Cardiac septum (tissue), 1 donor: ENCODE measurements at regions not wholly inside any gene's neighbourhood (a gene's known extent, or its start where the extent isn't known, plus 50 kb on each side); places are given as distances from the start of the nearest gene placed in this dataset.
A peak's percentile ranks its signal among the peaks of the same experiment; 100 is the strongest.

Source experiments
- DNase-seq: peaks from one replicate; pipeline ENCODE4 v3.0.0-alpha.2; 2020; ENCODE audit warnings: low spot score
- intact Hi-C: fragments of 100-400 bp; cut with DNase I; formaldehyde crosslinking; loops from one replicate; pipeline ENCODE4 v1.14.0; 2022
- donor health status: DM: no; HTN: no; CAD: no.

- no peak for DNase-seq
- intact Hi-C loops = no loop called here
Observed at GRCh38 chr12:90299121-90299520, 590.5 kb upstream of the ATP2B1 start.

- no peak for DNase-seq
- intact Hi-C loops = no loop called here
Observed at GRCh38 chr12:90298289-90298948, 589.8 kb upstream of the ATP2B1 start.

GRCh38 chr12:90295858-90296257, 587.2 kb upstream of the ATP2B1 start:
- intact Hi-C loops = no loop called here

GRCh38 chr12:90292183-90292582, 583.5 kb upstream of the ATP2B1 start:
- no peak for DNase-seq
- intact Hi-C loops = no loop called here

More at GRCh38 chr12:90295858-90296257, 587.2 kb upstream of the ATP2B1 start:
- no peak for DNase-seq

- intact Hi-C loops = no loop called here
- DNase-seq = no peak
Observed at GRCh38 chr12:90290980-90291975, 582.6 kb upstream of the ATP2B1 start.

- no peak for DNase-seq
- intact Hi-C loops = no loop called here
Observed at GRCh38 chr12:90287585-90287984, 578.9 kb upstream of the ATP2B1 start.

GRCh38 chr12:90281154-90281868, 572.7 kb upstream of the ATP2B1 start:
- no peak for DNase-seq
- intact Hi-C loops = no loop called here

GRCh38 chr12:90280564-90281058, 572.0 kb upstream of the ATP2B1 start:
- DNase-seq = no peak
- intact Hi-C loops = no loop called here

GRCh38 chr12:90280033-90280432, 571.4 kb upstream of the ATP2B1 start:
- DNase-seq = no peak
- intact Hi-C loops = no loop called here

GRCh38 chr12:90275088-90275487, 566.5 kb upstream of the ATP2B1 start:
- DNase-seq = no peak
- intact Hi-C loops = no loop called here

GRCh38 chr12:90274407-90274806, 565.8 kb upstream of the ATP2B1 start:
- no peak for DNase-seq
- intact Hi-C loops = no loop called here

- intact Hi-C loops = no loop called here
- DNase-seq = no peak
Observed at GRCh38 chr12:90268574-90268973, 559.9 kb upstream of the ATP2B1 start.

- DNase-seq = no peak
- intact Hi-C loops = no loop called here
Observed at GRCh38 chr12:90262251-90262650, 553.6 kb upstream of the ATP2B1 start.

- intact Hi-C loops = no loop called here
- no peak for DNase-seq
Observed at GRCh38 chr12:90261283-90261682, 552.6 kb upstream of the ATP2B1 start.

- intact Hi-C loops = no loop called here
- no peak for DNase-seq
Observed at GRCh38 chr12:90260136-90260535, 551.5 kb upstream of the ATP2B1 start.

- intact Hi-C loops = no loop called here
- no peak for DNase-seq
Observed at GRCh38 chr12:90257927-90258624, 549.4 kb upstream of the ATP2B1 start.

GRCh38 chr12:90254796-90255195, 546.2 kb upstream of the ATP2B1 start:
- no peak for DNase-seq
- intact Hi-C loops = no loop called here

GRCh38 chr12:90253674-90254181, 545.1 kb upstream of the ATP2B1 start:
- intact Hi-C loops = no loop called here
- DNase-seq = peak; percentile 77

GRCh38 chr12:90253136-90253535, 544.5 kb upstream of the ATP2B1 start:
- DNase-seq = no peak
- intact Hi-C loops = no loop called here
